Bronchial epithelial cell (primary cell): ENCODE measurements at regions not wholly inside any gene's neighbourhood (a gene's known extent, or its start where the extent isn't known, plus 50 kb on each side); places are given as distances from the start of the nearest gene placed in this dataset.

Experiments
- DNase-seq: peaks from one replicate; pipeline ENCODE4 v3.0.0-alpha.2; 2010; ENCODE audit warnings: low read depth
- FAIRE-seq: peaks from 2 replicates; lab custom pipeline; 2011; peaks lifted over from hg19 to GRCh38; lab: Jason Lieb, UNC
- H3K27me3 ChIP-seq: 2 replicates; pipeline ENCODE4 v1.5.1; 2011; ENCODE audit warnings: low read length; ENCODE audit not compliant: control insufficient read depth, insufficient read depth
- H3K36me3 ChIP-seq: 2 replicates; pipeline ENCODE4 v1.5.1; 2011; ENCODE audit warnings: low read length; ENCODE audit not compliant: control insufficient read depth, insufficient read depth
- H3K4me3 ChIP-seq: 2 replicates; pipeline ENCODE4 v1.5.1; 2011; ENCODE audit warnings: mild to moderate bottlenecking, low read depth, low read length, control low read depth
- TF ChIP-seq, protein P1 (sequence below): IDR thresholded peaks from 2 replicates; pipeline ENCODE4 v1.5.1; 2011; ENCODE audit warnings: mild to moderate bottlenecking, moderate library complexity, low read length, control low read depth, inconsistent platforms; ENCODE audit not compliant: insufficient read depth, severe bottlenecking

DNA sequence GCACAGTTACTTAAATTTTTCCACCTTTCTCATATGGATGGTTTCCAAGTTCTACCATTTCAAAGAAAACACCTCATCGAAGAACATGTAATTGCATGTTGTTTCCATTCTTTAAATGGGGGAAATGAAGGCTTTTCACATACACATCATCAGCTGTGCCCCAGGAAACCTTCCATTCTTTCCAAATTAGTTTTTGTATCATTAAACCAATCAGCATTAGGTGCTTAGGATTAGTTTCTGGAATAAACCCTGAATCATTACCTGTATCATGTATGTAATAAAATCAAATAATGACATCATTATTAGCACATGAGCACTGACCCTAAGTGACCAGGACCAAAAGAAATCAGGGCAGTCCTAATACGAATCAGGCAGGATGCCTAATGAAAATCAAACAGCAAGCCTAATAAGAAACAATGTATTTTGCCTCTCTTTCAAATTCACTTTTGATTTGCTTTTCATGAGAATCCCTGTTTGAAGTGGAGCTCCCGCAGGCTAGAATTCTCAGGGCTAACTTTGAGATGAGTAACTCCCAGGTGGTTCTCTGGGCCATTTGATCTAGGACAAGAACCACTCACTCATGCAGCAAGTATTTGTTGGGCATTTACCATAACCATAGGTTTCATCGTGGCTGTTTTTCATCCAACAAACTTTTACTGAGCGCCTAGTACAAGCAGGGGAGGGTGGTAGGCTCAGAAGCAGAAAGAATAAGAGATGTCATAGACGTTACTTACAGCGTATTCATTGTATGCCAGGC lies 89.2 kb downstream of the MZT1 start:
- TF ChIP-seq, protein P1, sequence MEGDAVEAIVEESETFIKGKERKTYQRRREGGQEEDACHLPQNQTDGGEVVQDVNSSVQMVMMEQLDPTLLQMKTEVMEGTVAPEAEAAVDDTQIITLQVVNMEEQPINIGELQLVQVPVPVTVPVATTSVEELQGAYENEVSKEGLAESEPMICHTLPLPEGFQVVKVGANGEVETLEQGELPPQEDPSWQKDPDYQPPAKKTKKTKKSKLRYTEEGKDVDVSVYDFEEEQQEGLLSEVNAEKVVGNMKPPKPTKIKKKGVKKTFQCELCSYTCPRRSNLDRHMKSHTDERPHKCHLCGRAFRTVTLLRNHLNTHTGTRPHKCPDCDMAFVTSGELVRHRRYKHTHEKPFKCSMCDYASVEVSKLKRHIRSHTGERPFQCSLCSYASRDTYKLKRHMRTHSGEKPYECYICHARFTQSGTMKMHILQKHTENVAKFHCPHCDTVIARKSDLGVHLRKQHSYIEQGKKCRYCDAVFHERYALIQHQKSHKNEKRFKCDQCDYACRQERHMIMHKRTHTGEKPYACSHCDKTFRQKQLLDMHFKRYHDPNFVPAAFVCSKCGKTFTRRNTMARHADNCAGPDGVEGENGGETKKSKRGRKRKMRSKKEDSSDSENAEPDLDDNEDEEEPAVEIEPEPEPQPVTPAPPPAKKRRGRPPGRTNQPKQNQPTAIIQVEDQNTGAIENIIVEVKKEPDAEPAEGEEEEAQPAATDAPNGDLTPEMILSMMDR, result no peak
- no peaks in the 10 kb centered on the region for H3K27me3 ChIP-seq
- FAIRE-seq, result no peak
- H3K4me3 ChIP-seq, result no peak overlapping the region
- no peaks in the 10 kb centered on the region for H3K36me3 ChIP-seq
- DNase-seq, result peak; percentile 95

DNA sequence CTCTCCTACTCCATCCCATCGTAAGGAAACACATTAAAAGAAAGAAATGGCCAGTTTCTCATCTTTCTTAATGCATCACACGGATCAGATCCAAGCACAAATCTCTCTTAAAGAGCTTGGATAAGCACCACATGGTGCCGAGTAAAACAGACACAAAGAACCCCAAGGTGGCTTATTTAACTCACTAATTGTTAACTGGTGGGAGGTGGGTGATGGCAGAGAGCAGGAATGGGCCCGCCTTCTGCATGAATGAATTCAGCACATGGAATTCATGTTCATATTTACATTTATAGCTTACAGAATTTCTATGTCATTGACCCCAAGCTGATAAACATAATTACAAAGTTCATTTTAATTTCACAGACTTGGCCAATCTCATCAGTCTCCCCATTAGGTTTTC lies 89.9 kb downstream of the MZT1 start:
- Histone ChIP-seq H3K4me3 (no peak overlapping the region), H3K36me3 (no peaks in the 10 kb centered on the region), H3K27me3 (no peaks in the 10 kb centered on the region)
- DNase-seq (peak; percentile 64), FAIRE-seq (no peak)
- TF ChIP-seq, protein P1, result no peak

DNA sequence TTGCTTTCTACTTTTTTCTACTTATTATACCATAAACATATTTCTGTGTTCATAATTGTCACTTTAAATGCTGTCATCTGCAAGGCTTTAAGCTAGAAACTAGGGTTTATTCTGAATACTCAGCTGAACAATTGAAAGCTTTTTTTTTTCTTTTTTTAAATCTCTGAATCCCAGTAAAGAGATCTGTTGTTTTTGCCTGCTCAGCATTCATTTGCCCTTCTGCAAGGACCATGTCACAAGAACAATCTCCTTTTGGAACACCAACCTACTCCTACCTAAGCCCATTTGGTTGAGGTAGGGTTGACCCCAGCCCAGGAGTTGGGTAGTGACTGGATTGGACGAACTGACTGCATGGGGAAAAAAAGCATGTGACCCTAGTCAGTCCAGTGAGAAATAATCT lies 92.6 kb downstream of the MZT1 start:
- Histone ChIP-seq H3K4me3 (no peak overlapping the region), H3K36me3 (no peaks in the 10 kb centered on the region), H3K27me3 (no peaks in the 10 kb centered on the region)
- FAIRE-seq (no peak), DNase-seq (no peak)
- TF ChIP-seq, protein P1, result no peak

DNA sequence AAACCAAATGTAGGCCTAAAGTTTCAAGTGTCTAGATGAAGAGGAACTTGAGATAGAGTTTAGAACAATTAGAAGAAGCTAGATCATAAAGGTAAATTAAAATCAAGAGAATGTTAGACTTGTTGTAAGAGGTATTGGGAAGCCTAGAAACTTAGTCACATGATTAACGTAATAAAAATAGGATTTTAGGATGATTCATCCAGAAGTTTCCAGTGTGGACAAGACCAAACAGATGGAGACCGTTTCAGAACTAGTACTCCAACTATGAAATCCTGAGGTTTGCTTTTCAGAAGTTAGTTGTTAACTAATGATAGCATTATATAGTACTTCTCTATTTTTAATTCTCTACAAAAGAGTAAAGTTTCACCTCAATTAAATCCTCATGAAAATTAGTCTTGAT lies 104.9 kb downstream of the MZT1 start:
- DNase-seq (peak; percentile 10), FAIRE-seq (no peak)
- no peak overlapping the region for H3K4me3 ChIP-seq
- no peaks in the 10 kb centered on the region for H3K27me3 ChIP-seq
- H3K36me3 ChIP-seq, result no peaks in the 10 kb centered on the region
- TF ChIP-seq, protein P1, result no peak

DNA sequence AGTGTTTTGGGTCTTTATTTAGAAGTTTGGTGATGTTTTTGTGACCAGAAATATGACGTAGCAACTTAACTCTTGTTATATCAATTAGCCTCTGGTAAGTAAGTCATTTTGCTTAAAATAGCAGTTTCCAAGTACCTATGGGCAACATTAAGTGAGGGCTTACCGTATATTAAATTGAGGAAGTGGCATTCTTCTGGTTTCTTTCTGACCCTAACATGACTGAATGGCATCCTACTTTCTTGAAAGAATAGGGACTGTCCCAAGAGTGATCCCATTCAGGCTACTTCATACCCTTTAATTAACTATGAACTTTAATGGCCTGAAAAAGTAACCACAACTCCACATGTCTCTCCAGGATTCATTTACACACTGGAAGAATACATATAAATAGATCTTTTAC lies 106.6 kb downstream of the MZT1 start:
- Histone ChIP-seq H3K4me3 (no peak overlapping the region), H3K27me3 (no peaks in the 10 kb centered on the region), H3K36me3 (no peaks in the 10 kb centered on the region)
- FAIRE-seq (no peak), DNase-seq (no peak)
- TF ChIP-seq, protein P1, result no peak

DNA sequence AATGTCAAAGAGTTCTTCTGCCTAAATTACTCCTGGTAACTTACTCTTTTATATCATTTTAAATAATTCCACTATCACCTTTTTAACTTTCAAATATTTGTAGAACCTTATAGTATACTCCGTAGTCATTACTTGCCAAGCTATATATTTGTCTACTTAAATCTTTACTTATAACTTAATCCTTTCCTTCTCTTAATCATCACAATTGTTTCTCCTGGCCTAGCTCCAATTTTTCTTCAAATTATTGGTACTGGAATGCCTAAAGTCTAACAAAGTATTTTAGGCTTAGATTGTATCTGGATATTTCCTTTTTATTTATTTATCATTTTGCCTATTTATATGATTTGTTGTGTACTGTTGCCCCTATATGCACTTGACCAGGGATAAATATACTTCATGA lies 109.5 kb downstream of the MZT1 start:
- no peaks in the 10 kb centered on the region for H3K27me3 ChIP-seq
- no peaks in the 10 kb centered on the region for H3K36me3 ChIP-seq
- FAIRE-seq (no peak), DNase-seq (no peak)
- TF ChIP-seq, protein P1, result no peak
- H3K4me3 ChIP-seq, result no peak overlapping the region
